ENCODE measurements at regions not wholly inside any gene's neighbourhood (a gene's known extent, or its start where the extent isn't known, plus 50 kb on each side); places are given as distances from the start of the nearest gene placed in this dataset.
"Not testable (repeated sequence)": the region's sequence is repeated elsewhere in the genome, so short reads cannot be mapped to it uniquely, and the experiment has no call there.

- DNase-seq, result no peak
Observed at GRCh38 chr6:92121228-92121627, 1298.1 kb downstream of the EPHA7 start.

- DNase-seq, result no peak
Observed at GRCh38 chr6:92117800-92118199, 1301.6 kb downstream of the EPHA7 start.

DNA sequence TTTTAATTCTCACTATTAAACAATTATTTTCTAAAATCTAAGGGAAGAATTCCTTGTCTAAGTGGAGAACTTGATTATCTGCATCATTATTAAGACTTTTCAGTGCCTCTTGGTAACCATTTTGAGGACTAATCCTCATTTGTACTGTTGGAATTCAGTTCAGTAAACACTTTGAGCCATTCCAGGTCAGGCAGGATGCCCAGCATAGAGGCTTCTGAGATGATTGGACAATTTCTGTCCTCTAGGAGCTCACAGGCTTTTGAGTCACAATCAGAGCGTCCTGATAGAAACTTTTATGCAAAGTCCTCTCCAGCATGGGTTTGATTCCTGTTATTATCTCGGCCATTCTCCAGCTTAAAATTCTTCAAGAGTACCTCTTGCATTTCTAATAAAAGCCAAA is 1304.6 kb downstream of the EPHA7 start:
- no peak for DNase-seq

DNA sequence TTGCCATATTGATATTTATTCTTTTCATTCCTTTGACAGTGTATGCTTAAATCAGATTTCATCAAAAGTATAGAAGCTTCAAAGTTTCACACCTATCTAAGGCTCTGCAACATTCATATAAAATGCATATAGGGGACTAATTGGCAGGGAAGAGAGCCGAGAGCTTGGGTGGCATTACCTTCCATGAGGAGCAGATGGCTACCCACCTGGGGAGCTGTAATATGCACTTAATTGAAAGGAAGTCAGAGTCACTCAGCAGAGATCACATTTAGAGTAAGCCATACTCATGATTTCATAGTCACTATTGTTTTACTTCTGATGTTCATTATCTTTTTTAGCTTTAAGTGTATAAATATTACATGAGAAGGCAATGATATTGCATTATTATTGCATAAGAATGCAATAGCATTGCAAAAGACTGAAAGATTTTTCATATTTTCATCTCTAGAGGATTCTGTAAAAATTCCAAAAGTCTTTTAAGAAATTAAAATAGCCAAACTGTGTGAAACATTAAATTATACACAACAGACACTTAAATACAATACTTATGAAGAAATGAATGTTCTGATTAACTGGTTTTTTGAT is 1305.2 kb downstream of the EPHA7 start:
- DNase-seq, result no peak

DNA sequence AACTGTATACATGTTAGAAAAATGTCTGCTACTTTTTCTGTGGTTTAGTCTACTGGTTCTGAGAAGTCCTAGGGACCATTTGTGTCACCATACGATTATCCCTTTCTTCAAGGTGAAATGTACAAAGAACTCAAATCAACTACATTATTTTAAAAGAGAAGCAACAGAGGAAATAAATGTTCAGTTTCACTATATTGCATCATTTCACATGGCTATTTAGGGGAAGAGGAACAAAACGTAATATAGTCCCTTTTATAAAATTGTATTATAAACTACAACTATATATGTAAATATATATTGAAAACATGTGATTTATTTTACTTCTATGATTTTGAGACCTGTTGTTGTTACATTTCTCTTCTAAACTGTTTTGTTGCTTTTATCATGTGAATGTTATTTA is 1308.0 kb downstream of the EPHA7 start:
- DNase-seq, result no peak

DNA sequence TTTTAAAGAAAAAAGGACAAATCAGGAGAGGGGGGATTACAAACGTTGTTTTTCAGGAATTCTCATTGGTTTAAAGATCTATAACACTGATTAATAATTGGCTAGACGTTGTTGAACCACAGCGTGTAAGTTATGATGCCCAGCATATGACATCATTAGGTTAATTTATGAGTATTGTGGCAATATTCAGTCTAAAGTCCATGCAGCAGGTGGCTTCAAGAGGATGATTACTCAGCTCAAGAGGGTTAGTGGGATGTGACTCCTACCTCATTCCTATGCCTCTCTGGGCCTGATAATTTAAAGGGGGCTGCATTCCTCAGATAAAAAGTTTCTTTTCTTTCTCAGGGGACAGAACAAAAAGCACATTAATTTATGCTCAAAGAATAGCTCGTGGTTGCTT is 1309.0 kb downstream of the EPHA7 start:
- DNase-seq, result no peak

- no peak for DNase-seq
Observed at GRCh38 chr6:92109956-92110355, 1309.4 kb downstream of the EPHA7 start.

- no peak for DNase-seq
Observed at GRCh38 chr6:92109256-92109655, 1310.1 kb downstream of the EPHA7 start.

DNA sequence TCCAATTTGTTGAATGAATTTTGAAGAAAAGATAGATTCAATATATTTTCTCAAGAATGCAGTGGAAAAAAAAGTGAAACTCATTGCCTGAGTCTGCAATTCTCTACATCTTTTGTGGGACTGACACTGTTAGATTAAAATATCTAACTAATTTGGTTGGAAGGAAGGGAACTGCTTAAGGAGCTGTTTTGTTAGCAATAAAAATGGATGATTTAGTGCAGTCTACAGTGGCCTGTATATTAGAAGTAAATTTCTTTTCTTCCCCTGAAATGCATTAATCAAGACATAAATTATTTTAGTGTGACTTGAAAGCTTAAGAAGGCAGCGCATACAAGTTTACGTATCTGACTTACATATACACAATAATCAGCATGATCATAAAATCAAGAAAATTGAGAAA is 1332.6 kb downstream of the EPHA7 start:
- DNase-seq, result no peak

GRCh38 chr6:92083914-92084313 is 1335.4 kb downstream of the EPHA7 start:
- DNase-seq, result not testable (repeated sequence)

DNA sequence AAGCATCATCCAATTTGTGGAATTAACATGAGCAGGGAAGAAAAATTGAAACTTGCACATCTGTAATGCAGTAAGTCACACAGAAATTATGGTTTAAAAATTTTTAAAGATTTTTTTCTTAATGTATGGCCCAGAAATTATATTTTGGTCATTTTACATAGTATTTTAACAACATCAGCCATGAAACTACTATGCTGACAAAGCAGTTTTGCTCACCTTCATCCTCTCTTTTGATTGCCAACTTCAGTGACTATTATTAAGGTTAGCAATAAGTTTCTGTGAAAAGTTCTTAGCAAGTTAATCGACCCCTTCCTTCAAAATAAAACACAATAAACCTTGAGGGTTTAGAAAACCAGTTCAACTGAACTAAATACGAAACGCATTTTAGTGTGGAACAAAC is 1347.0 kb downstream of the EPHA7 start:
- no peak for DNase-seq

DNA sequence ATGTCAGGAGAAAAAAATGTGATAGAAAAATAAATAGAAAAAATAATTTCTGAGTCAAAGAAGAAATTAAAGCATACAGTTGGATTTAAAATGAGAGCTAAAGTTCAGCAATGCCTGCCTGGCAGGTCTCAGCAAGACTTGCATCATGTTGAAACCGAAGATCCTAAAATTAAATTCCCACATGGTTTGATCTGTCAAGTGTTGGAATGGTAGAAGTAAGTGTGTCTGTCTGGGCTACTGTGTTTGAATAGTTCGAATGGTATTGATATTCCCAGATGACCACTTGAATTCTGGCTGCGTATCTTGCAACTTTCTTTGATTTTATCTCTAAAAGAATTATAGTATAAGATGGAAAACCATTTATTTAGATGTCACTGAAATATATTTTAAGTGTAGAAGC is 1349.6 kb downstream of the EPHA7 start:
- no peak for DNase-seq

GRCh38 chr6:92052513-92052912 is 1366.8 kb downstream of the EPHA7 start:
- DNase-seq, result no peak

- no peak for DNase-seq
Observed at GRCh38 chr6:92050216-92050615, 1369.1 kb downstream of the EPHA7 start.

- no peak for DNase-seq
Observed at GRCh38 chr6:92047860-92048259, 1371.5 kb downstream of the EPHA7 start.

GRCh38 chr6:92047152-92047850 is 1372.1 kb downstream of the EPHA7 start:
- no peak for DNase-seq

DNA sequence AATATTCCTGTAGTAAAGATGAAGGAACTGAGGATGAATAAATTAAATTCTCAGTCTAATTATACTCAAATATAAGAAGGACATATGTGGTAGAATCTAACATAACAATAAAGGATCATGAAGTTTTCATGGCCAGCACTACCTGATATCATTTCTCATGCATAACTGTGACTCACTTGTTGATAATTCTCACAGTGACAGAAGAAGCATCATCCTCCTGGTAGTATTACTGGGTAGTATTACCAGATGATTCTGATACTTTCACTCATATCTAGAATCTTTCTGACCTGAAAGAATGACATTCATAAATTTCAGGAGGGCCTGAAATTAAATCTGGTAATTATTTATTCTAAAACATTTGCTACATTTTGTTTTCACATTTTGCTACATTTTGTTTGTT is 1375.0 kb downstream of the EPHA7 start:
- no peak for DNase-seq

GRCh38 chr6:92043777-92044176 is 1375.6 kb downstream of the EPHA7 start:
- DNase-seq, result no peak

GRCh38 chr6:92026878-92027277 is 1392.5 kb downstream of the EPHA7 start:
- DNase-seq, result no peak

- DNase-seq, result no peak
Observed at GRCh38 chr6:92024881-92025280, 1394.5 kb downstream of the EPHA7 start.

DNA sequence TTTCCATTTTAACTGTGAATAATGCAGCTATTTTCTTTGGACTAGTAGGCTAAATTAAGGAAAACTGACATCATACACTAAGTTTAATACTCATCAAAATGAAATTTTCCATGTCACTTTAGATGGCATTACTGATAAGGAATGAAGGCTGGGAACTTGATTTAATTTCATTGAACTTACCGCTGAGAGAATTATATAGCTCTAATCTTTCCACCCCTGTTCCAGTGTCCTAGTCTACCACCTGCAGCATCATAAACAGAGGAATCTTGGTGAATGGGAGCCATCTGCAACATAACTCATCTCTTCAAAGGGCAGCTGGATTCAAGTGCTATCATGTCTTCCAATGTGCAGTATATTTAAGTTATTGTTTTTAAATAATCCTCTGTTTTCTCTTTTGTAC is 1395.2 kb downstream of the EPHA7 start:
- no peak for DNase-seq

- DNase-seq, result no peak
Observed at GRCh38 chr6:92023410-92023966, 1395.9 kb downstream of the EPHA7 start.

- no peak for DNase-seq
Observed at GRCh38 chr6:92011681-92012245, 1407.6 kb downstream of the EPHA7 start.

DNA sequence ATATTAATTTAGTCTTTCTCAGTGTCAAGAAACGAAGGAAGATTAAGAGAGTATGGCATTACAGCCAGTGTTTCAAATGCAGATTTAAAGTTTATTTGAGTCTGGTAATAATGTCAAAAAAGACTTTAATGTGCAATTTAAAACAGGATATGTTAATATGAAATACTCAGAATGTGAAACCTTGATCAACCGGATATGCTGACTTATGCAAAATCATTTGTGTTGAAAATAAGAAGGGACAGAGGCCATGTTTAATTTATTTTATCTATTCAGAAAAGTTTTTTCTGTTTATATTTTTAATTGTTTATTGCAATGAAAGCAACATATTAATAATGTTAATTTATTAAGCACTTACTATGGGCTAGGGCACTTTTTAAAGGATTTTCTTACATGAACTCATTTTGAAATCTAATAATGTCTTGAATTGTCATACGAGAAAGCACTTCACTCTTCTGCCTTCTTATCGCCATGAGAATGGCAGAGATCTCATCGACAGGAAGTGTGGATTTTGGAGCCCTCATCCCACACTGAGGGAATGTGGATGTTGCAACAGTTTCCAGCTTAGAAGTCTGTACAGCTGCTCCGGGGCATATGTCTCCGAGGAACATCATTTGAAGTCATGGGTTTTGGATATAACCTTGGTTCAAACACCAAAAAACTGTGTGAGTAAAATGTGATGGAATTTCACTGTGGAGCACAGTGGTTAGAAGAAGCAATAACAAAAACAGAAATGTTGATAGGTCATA is 1410.4 kb downstream of the EPHA7 start:
- DNase-seq, result no peak
